ENCODE measurements at regions not wholly inside any gene's neighbourhood (a gene's known extent, or its start where the extent isn't known, plus 50 kb on each side); places are given as distances from the start of the nearest gene placed in this dataset.

DNA sequence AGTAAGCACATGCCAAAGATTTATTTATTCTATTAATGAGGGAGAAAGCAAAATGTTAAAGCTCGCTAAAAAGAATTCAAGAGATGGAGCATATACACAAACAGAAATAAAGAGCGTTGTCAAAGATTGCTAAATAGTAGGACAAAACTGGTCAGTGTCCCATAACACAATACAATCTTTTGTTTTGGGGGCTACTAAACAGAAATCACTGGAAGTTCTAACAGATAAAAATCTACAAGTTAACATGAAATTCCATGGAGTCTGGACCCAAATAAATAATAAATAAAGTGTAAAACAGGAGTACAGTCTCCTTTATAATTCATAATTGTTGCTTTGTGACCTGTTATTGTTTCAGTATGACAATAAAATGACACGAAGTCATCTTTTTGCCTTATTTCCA, 115.2 kb upstream of the CNTNAP4 start:
- peaks cover 5 to 14% of the 10 kb centered on the region in 2 donors for H3K9me3 Mint-ChIP-seq
- no peaks in the 10 kb centered on the region for H3K4me1 Mint-ChIP-seq
- 100% methylated on average over 2 of the region's 3 CpGs for WGBS (ENCODE audit: insufficient coverage)
- ATAC-seq, result no peak
- Histone ChIP-seq H3K9me3 (ENCODE audit: control insufficient read depth, insufficient read depth, low read length) (no peaks in the 10 kb centered on the region), H3K27me3 (ENCODE audit: control insufficient read depth, insufficient read depth, low read length) (no peaks in the 10 kb centered on the region), H3K4me3 (ENCODE audit: low read length) (no peak overlapping the region), H3K27ac (ENCODE audit: low read length) (no peak overlapping the region), H3K4me1 (ENCODE audit: control insufficient read depth, insufficient read depth, low read length) (no peaks in the 10 kb centered on the region), H3K36me3 (ENCODE audit: control insufficient read depth, insufficient read depth, low read length) (no peaks in the 10 kb centered on the region)
- H3K4me3 Mint-ChIP-seq, result no peak overlapping the region
- TF ChIP-seq, protein P1, sequence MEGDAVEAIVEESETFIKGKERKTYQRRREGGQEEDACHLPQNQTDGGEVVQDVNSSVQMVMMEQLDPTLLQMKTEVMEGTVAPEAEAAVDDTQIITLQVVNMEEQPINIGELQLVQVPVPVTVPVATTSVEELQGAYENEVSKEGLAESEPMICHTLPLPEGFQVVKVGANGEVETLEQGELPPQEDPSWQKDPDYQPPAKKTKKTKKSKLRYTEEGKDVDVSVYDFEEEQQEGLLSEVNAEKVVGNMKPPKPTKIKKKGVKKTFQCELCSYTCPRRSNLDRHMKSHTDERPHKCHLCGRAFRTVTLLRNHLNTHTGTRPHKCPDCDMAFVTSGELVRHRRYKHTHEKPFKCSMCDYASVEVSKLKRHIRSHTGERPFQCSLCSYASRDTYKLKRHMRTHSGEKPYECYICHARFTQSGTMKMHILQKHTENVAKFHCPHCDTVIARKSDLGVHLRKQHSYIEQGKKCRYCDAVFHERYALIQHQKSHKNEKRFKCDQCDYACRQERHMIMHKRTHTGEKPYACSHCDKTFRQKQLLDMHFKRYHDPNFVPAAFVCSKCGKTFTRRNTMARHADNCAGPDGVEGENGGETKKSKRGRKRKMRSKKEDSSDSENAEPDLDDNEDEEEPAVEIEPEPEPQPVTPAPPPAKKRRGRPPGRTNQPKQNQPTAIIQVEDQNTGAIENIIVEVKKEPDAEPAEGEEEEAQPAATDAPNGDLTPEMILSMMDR (IDR thresholded peaks at IDR 0.05), result no peak
- intact Hi-C loops (cut with micrococcal nuclease), result no loop called here
- no peak overlapping the region for H3K27ac Mint-ChIP-seq
- H3K36me3 Mint-ChIP-seq, result no peaks in the 10 kb centered on the region
- DNase-seq, result no peak
- no peaks in the 10 kb centered on the region for H3K27me3 Mint-ChIP-seq (ENCODE audit: low read depth in 2 of 2)

DNA sequence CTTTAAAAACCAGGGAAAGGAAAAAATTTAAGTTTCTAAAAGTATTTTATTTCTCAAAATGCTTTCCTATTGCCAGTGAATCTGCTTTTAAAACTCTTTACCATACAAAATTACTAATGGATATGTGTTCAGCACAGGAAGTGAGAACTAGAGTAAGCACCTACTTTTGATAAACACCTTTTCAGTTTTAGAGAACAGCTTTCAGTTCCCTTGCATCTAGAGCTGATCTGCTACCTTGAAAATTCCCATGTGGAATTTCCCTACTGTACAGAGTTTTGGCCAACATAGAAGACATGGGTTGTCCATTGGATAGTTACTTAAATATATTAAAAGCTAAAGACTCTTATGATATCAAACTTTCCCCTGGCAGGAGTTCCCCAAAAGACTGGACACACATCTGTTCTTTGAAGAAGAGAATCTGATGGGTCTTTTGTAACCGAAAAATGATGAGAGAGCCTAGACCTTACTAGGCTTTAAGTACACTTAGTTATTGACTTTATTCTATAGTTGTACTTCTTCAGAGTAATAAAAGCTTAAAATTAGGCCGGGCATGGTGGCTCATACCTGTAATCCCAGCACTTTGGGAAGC, 112.1 kb upstream of the CNTNAP4 start:
- TF ChIP-seq, protein P1 (IDR thresholded peaks at IDR 0.05), result no peak
- no peaks in the 10 kb centered on the region for H3K27me3 Mint-ChIP-seq (ENCODE audit: low read depth in 2 of 2)
- Histone ChIP-seq H3K36me3 (ENCODE audit: control insufficient read depth, insufficient read depth, low read length) (no peaks in the 10 kb centered on the region), H3K27me3 (ENCODE audit: control insufficient read depth, insufficient read depth, low read length) (no peaks in the 10 kb centered on the region), H3K4me3 (ENCODE audit: low read length) (no peak overlapping the region), H3K9me3 (ENCODE audit: control insufficient read depth, insufficient read depth, low read length) (no peaks in the 10 kb centered on the region), H3K4me1 (ENCODE audit: control insufficient read depth, insufficient read depth, low read length) (no peaks in the 10 kb centered on the region), H3K27ac (ENCODE audit: low read length) (no peak overlapping the region)
- H3K4me3 Mint-ChIP-seq, result no peak overlapping the region
- no peaks in the 10 kb centered on the region for H3K4me1 Mint-ChIP-seq
- no peaks in the 10 kb centered on the region for H3K36me3 Mint-ChIP-seq
- ATAC-seq (no peak), DNase-seq (no peak)
- H3K27ac Mint-ChIP-seq, result no peak overlapping the region
- WGBS (ENCODE audit: insufficient coverage), result 86% methylated on average over 2 of the region's 2 CpGs
- peaks cover 8 to 18% of the 10 kb centered on the region in 2 donors for H3K9me3 Mint-ChIP-seq
- intact Hi-C loops (cut with micrococcal nuclease), result no loop called here

DNA sequence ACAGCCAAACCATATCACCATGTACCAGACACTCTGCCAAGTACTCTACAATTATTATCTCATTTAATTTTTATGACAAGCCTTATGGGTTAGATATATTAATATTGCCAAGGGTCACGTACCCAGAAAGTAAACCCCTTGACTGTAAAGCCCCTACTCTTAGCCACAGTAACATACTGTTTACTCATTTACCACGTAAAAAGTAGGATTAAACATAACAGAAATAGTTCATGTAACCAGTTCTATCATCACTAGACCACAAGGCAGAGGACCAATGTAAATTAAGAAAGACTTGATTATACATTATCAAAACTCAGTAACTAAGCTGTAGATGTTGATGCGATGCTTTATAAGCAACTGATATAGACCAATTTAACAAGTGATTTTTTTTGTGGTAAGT, 101.5 kb upstream of the CNTNAP4 start:
- Histone ChIP-seq H3K27ac (ENCODE audit: low read length) (no peak overlapping the region), H3K9me3 (ENCODE audit: control insufficient read depth, insufficient read depth, low read length) (no peaks in the 10 kb centered on the region), H3K36me3 (ENCODE audit: control insufficient read depth, insufficient read depth, low read length) (no peaks in the 10 kb centered on the region), H3K27me3 (ENCODE audit: control insufficient read depth, insufficient read depth, low read length) (no peaks in the 10 kb centered on the region), H3K4me3 (ENCODE audit: low read length) (no peak overlapping the region), H3K4me1 (ENCODE audit: control insufficient read depth, insufficient read depth, low read length) (no peaks in the 10 kb centered on the region)
- no peak overlapping the region for H3K27ac Mint-ChIP-seq
- DNase-seq (no peak), ATAC-seq (no peak)
- TF ChIP-seq, protein P1 (IDR thresholded peaks at IDR 0.05), result no peak
- H3K27me3 Mint-ChIP-seq (ENCODE audit: low read depth in 2 of 2), result no peaks in the 10 kb centered on the region
- 55% methylated on average over 2 of the region's 3 CpGs for WGBS (ENCODE audit: insufficient coverage)
- no peak overlapping the region for H3K4me3 Mint-ChIP-seq
- intact Hi-C loops (cut with micrococcal nuclease), result no loop called here
- peaks cover 4 to 28% of the 10 kb centered on the region in 2 donors for H3K9me3 Mint-ChIP-seq
- peaks cover 9% of the 10 kb centered on the region for H3K36me3 Mint-ChIP-seq
- H3K4me1 Mint-ChIP-seq, result no peaks in the 10 kb centered on the region

DNA sequence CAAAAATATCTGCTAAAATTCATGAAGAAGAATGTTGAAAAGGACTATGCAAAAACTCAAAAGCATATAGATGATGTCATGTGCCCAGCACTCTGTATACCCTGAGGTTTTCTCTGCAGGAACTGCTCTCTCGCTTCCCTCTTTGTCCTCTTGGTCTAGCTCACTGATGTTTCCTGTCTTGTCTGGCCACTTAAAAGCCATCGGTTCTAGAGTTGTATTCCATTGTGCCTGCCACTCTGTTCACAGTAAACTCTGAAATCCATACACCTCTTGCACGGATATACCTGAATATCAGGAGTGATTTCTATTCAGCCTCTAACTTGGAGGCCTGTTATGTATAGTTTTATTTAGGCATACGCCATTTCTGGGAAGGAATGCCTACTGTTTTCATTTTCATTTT, 101.0 kb upstream of the CNTNAP4 start:
- DNase-seq, result no peak

More for the DNA sequence above, 101.0 kb upstream of the CNTNAP4 start:
- intact Hi-C loops (cut with micrococcal nuclease), result no loop called here
- Mint-ChIP-seq H3K36me3 (peaks cover 9% of the 10 kb centered on the region), H3K27ac (no peak overlapping the region), H3K4me3 (no peak overlapping the region), H3K27me3 (ENCODE audit: low read depth in 2 of 2) (no peaks in the 10 kb centered on the region), H3K9me3 (peaks cover 4 to 28% of the 10 kb centered on the region in 2 donors), H3K4me1 (no peaks in the 10 kb centered on the region)
- Histone ChIP-seq H3K4me3 (ENCODE audit: low read length) (no peak overlapping the region), H3K27me3 (ENCODE audit: control insufficient read depth, insufficient read depth, low read length) (no peaks in the 10 kb centered on the region), H3K36me3 (ENCODE audit: control insufficient read depth, insufficient read depth, low read length) (no peaks in the 10 kb centered on the region), H3K9me3 (ENCODE audit: control insufficient read depth, insufficient read depth, low read length) (no peaks in the 10 kb centered on the region), H3K4me1 (ENCODE audit: control insufficient read depth, insufficient read depth, low read length) (no peaks in the 10 kb centered on the region), H3K27ac (ENCODE audit: low read length) (no peak overlapping the region)
- WGBS (ENCODE audit: insufficient coverage), result 18% methylated on average over 3 of the region's 4 CpGs
- TF ChIP-seq, protein P1 (IDR thresholded peaks at IDR 0.05), result no peak
- no peak for ATAC-seq

Measured in natural killer cell (primary cell).